ENCODE measurements at regions not wholly inside any gene's neighbourhood (a gene's known extent, or its start where the extent isn't known, plus 50 kb on each side); places are given as distances from the start of the nearest gene placed in this dataset.

- dilution Hi-C loops (cut with MboI; ENCODE audit: extremely low pct_ligation_motif_present, low sequenced_read_pairs) (no loop called here), intact Hi-C loops (cut with micrococcal nuclease) (no loop called here)
- FAIRE-seq (no peak), DNase-seq (ENCODE audit: low read depth, low spot score) (no peak)
- ChIA-PET CTCF (no interaction called here), POLR2A (no interaction called here)
- no peaks in the 10 kb centered on the region for H3K79me2 ChIP-seq (ENCODE audit: control insufficient read depth, insufficient read depth, low read length)
- H3K4me1 ChIP-seq (ENCODE audit: control insufficient read depth, extremely low read depth, insufficient read depth, low read length), result no peaks in the 10 kb centered on the region
- TF ChIP-seq POLR2A (IDR thresholded peaks at IDR 0.05; ENCODE audit: low read depth, low read length) (no peak), FOS (IDR thresholded peaks at IDR 0.05; ENCODE audit: borderline replicate concordance, insufficient read depth, low read length) (no peak)
- H3K9me1 ChIP-seq (replicated peaks; ENCODE audit: control insufficient read depth, extremely low read depth, insufficient read depth, low read length), result no peaks in the 10 kb centered on the region
- H3K27ac ChIP-seq (ENCODE audit: insufficient read depth, low read depth, low read length), result no peak overlapping the region
- peak overlapping the region; percentile 62 for H2AFZ ChIP-seq (ENCODE audit: low read depth, low read length)
- no peak overlapping the region for H3K4me2 ChIP-seq (ENCODE audit: insufficient read depth, low read length)
- no peak overlapping the region for H3K9ac ChIP-seq (replicated peaks; ENCODE audit: extremely low read depth, insufficient read depth, low read length)
- BruUV-seq (replicated peaks), result no TSS peak
- no peaks in the 10 kb centered on the region for H3K9me3 ChIP-seq (replicated peaks; ENCODE audit: control insufficient read depth, insufficient read depth, low read length)
- no peaks in the 10 kb centered on the region for H3K27me3 ChIP-seq (ENCODE audit: control insufficient read depth in 2 of 2, insufficient read depth in 2 of 2, low read length in 2 of 2)
- no peaks in the 10 kb centered on the region for H4K20me1 ChIP-seq (replicated peaks; ENCODE audit: control insufficient read depth, extremely low read depth, insufficient read depth, low read length)
- no peak overlapping the region for H3K4me3 ChIP-seq (replicated peaks in 1 of 3; ENCODE audit: insufficient read depth in 1 of 3, low read depth in 1 of 3, low read length in 3 of 3)
- no peaks in the 10 kb centered on the region for H3K36me3 ChIP-seq (ENCODE audit: control insufficient read depth in 2 of 2, extremely low read depth in 1 of 2, insufficient read depth in 2 of 2, low read length in 2 of 2)
Measured at GRCh38 chr11:95337972-95338429, 107.0 kb upstream of the SESN3 start.

GRCh38 chr11:95337175-95337957 is 106.4 kb upstream of the SESN3 start:
- no peaks in the 10 kb centered on the region for H3K9me3 ChIP-seq (replicated peaks; ENCODE audit: control insufficient read depth, insufficient read depth, low read length)
- FAIRE-seq (no peak), DNase-seq (ENCODE audit: low read depth, low spot score) (peak; percentile 53)
- no peaks in the 10 kb centered on the region for H3K9me1 ChIP-seq (replicated peaks; ENCODE audit: control insufficient read depth, extremely low read depth, insufficient read depth, low read length)
- H3K4me3 ChIP-seq (replicated peaks in 1 of 3; ENCODE audit: insufficient read depth in 1 of 3, low read depth in 1 of 3, low read length in 3 of 3), result no peak overlapping the region
- no peak overlapping the region for H3K4me2 ChIP-seq (ENCODE audit: insufficient read depth, low read length)
- H4K20me1 ChIP-seq (replicated peaks; ENCODE audit: control insufficient read depth, extremely low read depth, insufficient read depth, low read length), result no peaks in the 10 kb centered on the region
- intact Hi-C loops (cut with micrococcal nuclease), result no loop called here
- dilution Hi-C loops (cut with MboI; ENCODE audit: extremely low pct_ligation_motif_present, low sequenced_read_pairs), result no loop called here
- CTCF ChIA-PET, result interaction anchor here (1.0 kb wide), 1 partner anchor 368 kb away, joined by 3 read pairs; no protein-coding TSS in a partner anchor
- no peaks in the 10 kb centered on the region for H3K79me2 ChIP-seq (ENCODE audit: control insufficient read depth, insufficient read depth, low read length)
- no peak overlapping the region for H3K27ac ChIP-seq (ENCODE audit: insufficient read depth, low read depth, low read length)
- no TSS peak for BruUV-seq (replicated peaks)
- H3K9ac ChIP-seq (replicated peaks; ENCODE audit: extremely low read depth, insufficient read depth, low read length), result no peak overlapping the region
- H3K27me3 ChIP-seq (ENCODE audit: control insufficient read depth in 2 of 2, insufficient read depth in 2 of 2, low read length in 2 of 2), result no peaks in the 10 kb centered on the region
- POLR2A ChIA-PET, result no interaction called here
- H2AFZ ChIP-seq (ENCODE audit: low read depth, low read length), result peak overlapping the region; percentile 62
- TF ChIP-seq POLR2A (IDR thresholded peaks at IDR 0.05; ENCODE audit: low read depth, low read length), result no peak
- no peak for TF ChIP-seq MYC (IDR thresholded peaks at IDR 0.05; ENCODE audit: low read depth, low read length)
- no peak for TF ChIP-seq POLR2AphosphoS5 (IDR thresholded peaks at IDR 0.05; ENCODE audit: insufficient read depth, low read depth, low read length)
- H3K4me1 ChIP-seq (ENCODE audit: control insufficient read depth, extremely low read depth, insufficient read depth, low read length), result no peaks in the 10 kb centered on the region
- H3K36me3 ChIP-seq (ENCODE audit: control insufficient read depth in 2 of 2, extremely low read depth in 1 of 2, insufficient read depth in 2 of 2, low read length in 2 of 2), result no peaks in the 10 kb centered on the region

Measured in endothelial cell of umbilical vein (primary cell).